SK-N-SH treated with all-trans-retinoic acid at 6 μM for 48 hours (cell line): ENCODE measurements at regions not wholly inside any gene's neighbourhood (a gene's known extent, or its start where the extent isn't known, plus 50 kb on each side); places are given as distances from the start of the nearest gene placed in this dataset.

ENCODE experiments used
- ATAC-seq: fragments of 200-7000 bp; cut with Tn5 transposase; 3 replicates; pipeline ENCODE4 v1.9.1; 2020; ENCODE audit warnings: mild to moderate bottlenecking, moderate library complexity
- ARNTL ChIP-seq: fragments of 450-650 bp; formaldehyde crosslinking; IDR thresholded peaks from 2 replicates; pipeline ENCODE4 v1.5.0; 2020; ENCODE audit warnings: low read depth, mild to moderate bottlenecking, moderate library complexity, borderline replicate concordance
- BACH2 ChIP-seq: fragments of 250-450 bp; sonication (Bioruptor Pico); IDR thresholded peaks from 2 replicates; pipeline ENCODE4 v1.9.0; 2021; ENCODE audit warnings: mild to moderate bottlenecking, borderline replicate concordance
- CSDC2 ChIP-seq: fragments of 250-450 bp; sonication (Bioruptor Pico); IDR thresholded peaks from 2 replicates; pipeline ENCODE4 v1.5.0; 2020; ENCODE audit warnings: mild to moderate bottlenecking, moderate library complexity
- CSRNP3 ChIP-seq: fragments of 250-450 bp; sonication (Bioruptor Pico); IDR thresholded peaks from 2 replicates; pipeline ENCODE4 v1.5.1; 2021; ENCODE audit warnings: mild to moderate bottlenecking, moderate library complexity
- ESRRG ChIP-seq: fragments of 250-450 bp; sonication (Bioruptor Pico); IDR thresholded peaks from 2 replicates; pipeline ENCODE4 v1.6.1; 2021; ENCODE audit warnings: mild to moderate bottlenecking
- GLIS3 ChIP-seq: fragments of 250-450 bp; sonication (Bioruptor Pico); IDR thresholded peaks from 2 replicates; pipeline ENCODE4 v1.5.0; 2020; ENCODE audit warnings: mild to moderate bottlenecking, moderate library complexity
- ISL1 ChIP-seq: fragments of 250-450 bp; sonication (Bioruptor Pico); IDR thresholded peaks from 2 replicates; pipeline ENCODE4 v2.1.2; 2022; ENCODE audit warnings: mild to moderate bottlenecking, moderate library complexity
- OSR1 ChIP-seq: fragments of 250-450 bp; sonication (Bioruptor Pico); IDR thresholded peaks from 2 replicates; pipeline ENCODE4 v1.8.0; 2022; ENCODE audit warnings: moderate library complexity, mild to moderate bottlenecking, inconsistent platforms
- PATZ1 ChIP-seq: fragments of 250-450 bp; sonication (Bioruptor Pico); IDR thresholded peaks from 2 replicates; pipeline ENCODE4 v1.8.0; 2020; ENCODE audit warnings: mild to moderate bottlenecking, moderate library complexity, borderline replicate concordance
- POU6F1 ChIP-seq: fragments of 250-450 bp; sonication (Bioruptor Pico); IDR thresholded peaks from 2 replicates; pipeline ENCODE4 v1.8.0; 2021; ENCODE audit warnings: low read depth, mild to moderate bottlenecking, moderate library complexity, borderline replicate concordance
- PPARA ChIP-seq: fragments of 250-450 bp; sonication (Bioruptor Pico); IDR thresholded peaks from 2 replicates; pipeline ENCODE4 v1.5.0; 2020; ENCODE audit warnings: mild to moderate bottlenecking, borderline replicate concordance
- RARB ChIP-seq: fragments of 250-450 bp; sonication (Bioruptor Pico); IDR thresholded peaks from 2 replicates; pipeline ENCODE4 v1.8.0; 2021; ENCODE audit warnings: mild to moderate bottlenecking, moderate library complexity
- TCF4 ChIP-seq: fragments of 250-450 bp; sonication (Bioruptor Pico); IDR thresholded peaks from 2 replicates; pipeline ENCODE4 v1.8.0; 2021; ENCODE audit warnings: mild to moderate bottlenecking, moderate library complexity, borderline replicate concordance
- ZC3H10 ChIP-seq: fragments of 250-450 bp; sonication (Bioruptor Pico); IDR thresholded peaks from 2 replicates; pipeline ENCODE4 v1.5.1; 2021; ENCODE audit warnings: mild to moderate bottlenecking, moderate library complexity
- ZFP3 ChIP-seq: fragments of 250-450 bp; sonication (Bioruptor Pico); IDR thresholded peaks from 2 replicates; pipeline ENCODE4 v1.5.0; 2020; ENCODE audit warnings: mild to moderate bottlenecking, moderate library complexity
- ZFP30 ChIP-seq: fragments of 450-650 bp; formaldehyde crosslinking; IDR thresholded peaks from 2 replicates; pipeline ENCODE4 v1.5.0; 2022; ENCODE audit warnings: mild to moderate bottlenecking, moderate library complexity
- ZNF565 ChIP-seq: fragments of 450-650 bp; formaldehyde crosslinking; conservative IDR thresholded peaks from 2 replicates; pipeline ENCODE4 v1.5.0; 2020; ENCODE audit warnings: low read depth, mild to moderate bottlenecking, moderate library complexity
- ZNF70 ChIP-seq: fragments of 450-650 bp; formaldehyde crosslinking; IDR thresholded peaks from 2 replicates; pipeline ENCODE4 v1.5.0; 2020; ENCODE audit warnings: mild to moderate bottlenecking, moderate library complexity
- ZNF8 ChIP-seq: fragments of 450-650 bp; formaldehyde crosslinking; IDR thresholded peaks from 2 replicates; pipeline ENCODE4 v1.5.0; 2020; ENCODE audit warnings: mild to moderate bottlenecking, moderate library complexity
- TF ChIP-seq, protein P1 (sequence below): fragments of 250-450 bp; sonication (Bioruptor Pico); IDR thresholded peaks from 2 replicates; pipeline ENCODE4 v1.5.1; 2020; ENCODE audit warnings: low read depth, mild to moderate bottlenecking, moderate library complexity
- TF ChIP-seq, protein P2 (sequence below): fragments of 250-450 bp; sonication (Bioruptor Pico); IDR thresholded peaks from 2 replicates; pipeline ENCODE4 v1.5.0; 2020; ENCODE audit warnings: mild to moderate bottlenecking, moderate library complexity

- TF ChIP-seq TCF4 (CRISPR knock-in tag) (no peak), ZNF565 (no peak), ZNF8 (CRISPR knock-in tag) (no peak), ZFP3 (no peak), ZC3H10 (CRISPR knock-in tag) (no peak), PPARA (CRISPR knock-in tag) (no peak), OSR1 (CRISPR knock-in tag) (no peak), CSDC2 (CRISPR knock-in tag) (no peak), ARNTL (no peak), PATZ1 (CRISPR knock-in tag) (no peak), GLIS3 (CRISPR knock-in tag) (no peak)
- TF ChIP-seq, protein P1, sequence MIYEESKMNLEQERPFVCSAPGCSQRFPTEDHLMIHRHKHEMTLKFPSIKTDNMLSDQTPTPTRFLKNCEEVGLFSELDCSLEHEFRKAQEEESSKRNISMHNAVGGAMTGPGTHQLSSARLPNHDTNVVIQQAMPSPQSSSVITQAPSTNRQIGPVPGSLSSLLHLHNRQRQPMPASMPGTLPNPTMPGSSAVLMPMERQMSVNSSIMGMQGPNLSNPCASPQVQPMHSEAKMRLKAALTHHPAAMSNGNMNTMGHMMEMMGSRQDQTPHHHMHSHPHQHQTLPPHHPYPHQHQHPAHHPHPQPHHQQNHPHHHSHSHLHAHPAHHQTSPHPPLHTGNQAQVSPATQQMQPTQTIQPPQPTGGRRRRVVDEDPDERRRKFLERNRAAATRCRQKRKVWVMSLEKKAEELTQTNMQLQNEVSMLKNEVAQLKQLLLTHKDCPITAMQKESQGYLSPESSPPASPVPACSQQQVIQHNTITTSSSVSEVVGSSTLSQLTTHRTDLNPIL (CRISPR knock-in tag), result no peak
- ATAC-seq, result no peak
Measured at GRCh38 chr6:65903992-65904391, 197.0 kb upstream of the EYS start.

GRCh38 chr6:65900928-65901327, 193.9 kb upstream of the EYS start:
- TF ChIP-seq ZNF565, result no peak
- TF ChIP-seq ARNTL, result no peak
- no peak for TF ChIP-seq ISL1
- TF ChIP-seq GLIS3 (CRISPR knock-in tag), result no peak
- no peak for TF ChIP-seq ZFP3
- no peak for TF ChIP-seq OSR1 (CRISPR knock-in tag)
- no peak for ATAC-seq

- TF ChIP-seq ZC3H10 (CRISPR knock-in tag) (no peak), BACH2 (CRISPR knock-in tag) (no peak), PATZ1 (CRISPR knock-in tag) (no peak), RARB (no peak), ZNF70 (CRISPR knock-in tag) (no peak), CSRNP3 (CRISPR knock-in tag) (no peak)
- TF ChIP-seq, protein P1 (CRISPR knock-in tag), result no peak
- no peak for ATAC-seq
Measured at GRCh38 chr6:65896140-65896539, 189.1 kb upstream of the EYS start.

DNA sequence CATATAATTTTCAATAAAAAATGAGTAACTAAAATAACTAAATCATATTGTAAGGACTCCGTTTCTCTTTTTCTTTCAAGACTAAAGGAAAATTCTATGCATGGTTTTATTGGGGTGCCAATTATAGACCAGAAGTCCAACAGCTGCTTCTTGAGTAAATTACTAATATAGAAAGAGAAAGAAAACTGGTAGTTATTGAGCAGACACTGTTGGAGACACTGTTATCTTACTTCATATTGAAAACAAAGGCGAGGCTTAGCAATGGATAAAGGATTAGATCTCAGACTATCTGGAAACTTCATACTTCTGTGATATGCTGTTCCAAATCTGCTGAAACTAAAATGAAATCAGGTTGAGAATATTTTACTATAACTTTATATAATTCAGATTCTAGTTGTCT, 169.6 kb upstream of the EYS start:
- no peak for ATAC-seq
- TF ChIP-seq, protein P1 (CRISPR knock-in tag), result no peak
- no peak for TF ChIP-seq POU6F1 (CRISPR knock-in tag)
- TF ChIP-seq ZNF70 (CRISPR knock-in tag), result no peak
- TF ChIP-seq ISL1, result no peak
- TF ChIP-seq ZNF8 (CRISPR knock-in tag), result no peak
- no peak for TF ChIP-seq BACH2 (CRISPR knock-in tag)
- no peak for TF ChIP-seq ZFP30 (CRISPR knock-in tag)
- TF ChIP-seq, protein P2, sequence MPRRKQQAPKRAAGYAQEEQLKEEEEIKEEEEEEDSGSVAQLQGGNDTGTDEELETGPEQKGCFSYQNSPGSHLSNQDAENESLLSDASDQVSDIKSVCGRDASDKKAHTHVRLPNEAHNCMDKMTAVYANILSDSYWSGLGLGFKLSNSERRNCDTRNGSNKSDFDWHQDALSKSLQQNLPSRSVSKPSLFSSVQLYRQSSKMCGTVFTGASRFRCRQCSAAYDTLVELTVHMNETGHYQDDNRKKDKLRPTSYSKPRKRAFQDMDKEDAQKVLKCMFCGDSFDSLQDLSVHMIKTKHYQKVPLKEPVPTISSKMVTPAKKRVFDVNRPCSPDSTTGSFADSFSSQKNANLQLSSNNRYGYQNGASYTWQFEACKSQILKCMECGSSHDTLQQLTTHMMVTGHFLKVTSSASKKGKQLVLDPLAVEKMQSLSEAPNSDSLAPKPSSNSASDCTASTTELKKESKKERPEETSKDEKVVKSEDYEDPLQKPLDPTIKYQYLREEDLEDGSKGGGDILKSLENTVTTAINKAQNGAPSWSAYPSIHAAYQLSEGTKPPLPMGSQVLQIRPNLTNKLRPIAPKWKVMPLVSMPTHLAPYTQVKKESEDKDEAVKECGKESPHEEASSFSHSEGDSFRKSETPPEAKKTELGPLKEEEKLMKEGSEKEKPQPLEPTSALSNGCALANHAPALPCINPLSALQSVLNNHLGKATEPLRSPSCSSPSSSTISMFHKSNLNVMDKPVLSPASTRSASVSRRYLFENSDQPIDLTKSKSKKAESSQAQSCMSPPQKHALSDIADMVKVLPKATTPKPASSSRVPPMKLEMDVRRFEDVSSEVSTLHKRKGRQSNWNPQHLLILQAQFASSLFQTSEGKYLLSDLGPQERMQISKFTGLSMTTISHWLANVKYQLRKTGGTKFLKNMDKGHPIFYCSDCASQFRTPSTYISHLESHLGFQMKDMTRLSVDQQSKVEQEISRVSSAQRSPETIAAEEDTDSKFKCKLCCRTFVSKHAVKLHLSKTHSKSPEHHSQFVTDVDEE, result no peak
- TF ChIP-seq ESRRG (CRISPR knock-in tag), result no peak
- no peak for TF ChIP-seq RARB
- TF ChIP-seq ZFP3, result no peak
- no peak for TF ChIP-seq ZNF565
- TF ChIP-seq ZC3H10 (CRISPR knock-in tag), result no peak
